ENCODE measurements at regions not wholly inside any gene's neighbourhood (a gene's known extent, or its start where the extent isn't known, plus 50 kb on each side); places are given as distances from the start of the nearest gene placed in this dataset.

GRCh38 chr14:48333221-48333920 is 658.0 kb upstream of the MDGA2 start:
- no peak overlapping the region for H3K4me3 ChIP-seq (ENCODE audit: low read length)
- no peak overlapping the region for H3K27ac ChIP-seq (ENCODE audit: low read depth, low read length)
- H3K4me2 ChIP-seq (ENCODE audit: low read length), result no peak overlapping the region
- no peaks in the 10 kb centered on the region for H4K20me1 ChIP-seq (ENCODE audit: control insufficient read depth, insufficient read depth, low read depth, low read length)
- H3K9me2 ChIP-seq (replicated peaks; ENCODE audit: control insufficient read depth, low read length), result no peaks in the 10 kb centered on the region
- no peaks in the 10 kb centered on the region for H3K4me1 ChIP-seq (ENCODE audit: control insufficient read depth, low read length)
- H3K36me3 ChIP-seq (ENCODE audit: control insufficient read depth, low read length), result no peaks in the 10 kb centered on the region
- H3K27me3 ChIP-seq (ENCODE audit: control insufficient read depth, low read length), result no peaks in the 10 kb centered on the region
- H3F3A ChIP-seq (ENCODE audit: control insufficient read depth, insufficient read depth), result no peaks in the 10 kb centered on the region
- no peaks in the 10 kb centered on the region for H3K79me2 ChIP-seq (ENCODE audit: control insufficient read depth, low read length)
- TF ChIP-seq EZH2phosphoT487 (IDR thresholded peaks at IDR 0.05; ENCODE audit: borderline replicate concordance, low read length), result no peak
- no peak for TF ChIP-seq CTCF (IDR thresholded peaks at IDR 0.05; ENCODE audit: low read depth, low read length, poor library complexity, severe bottlenecking)
- no peaks in the 10 kb centered on the region for H3K9me3 ChIP-seq (ENCODE audit: control insufficient read depth, insufficient read depth, low read length)

DNA sequence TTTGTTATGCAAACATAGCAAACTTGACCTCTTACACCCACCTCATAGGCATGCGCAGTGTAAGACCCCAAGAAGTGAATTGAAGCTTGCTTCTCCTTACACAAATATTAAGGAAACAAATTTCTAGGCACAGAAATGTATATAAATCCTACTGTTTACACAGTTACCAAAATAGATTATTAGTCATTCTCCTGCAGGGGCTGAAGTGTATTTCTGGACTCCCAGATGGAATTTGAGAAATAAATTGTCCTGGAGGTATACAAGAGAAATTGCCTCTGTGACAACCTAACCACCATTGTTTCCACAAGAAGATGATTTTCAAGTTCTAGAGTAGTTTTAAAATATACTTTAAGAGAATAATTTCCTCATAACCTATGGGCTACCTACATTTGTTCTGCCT is 656.0 kb upstream of the MDGA2 start:
- H3F3A ChIP-seq (ENCODE audit: control insufficient read depth, insufficient read depth), result no peaks in the 10 kb centered on the region
- TF ChIP-seq EZH2phosphoT487 (IDR thresholded peaks at IDR 0.05; ENCODE audit: borderline replicate concordance, low read length), result no peak
- no peak for TF ChIP-seq CTCF (IDR thresholded peaks at IDR 0.05; ENCODE audit: low read depth, low read length, poor library complexity, severe bottlenecking)
- no peaks in the 10 kb centered on the region for H3K79me2 ChIP-seq (ENCODE audit: control insufficient read depth, low read length)
- H3K4me1 ChIP-seq (ENCODE audit: control insufficient read depth, low read length), result no peaks in the 10 kb centered on the region
- H3K9me3 ChIP-seq (ENCODE audit: control insufficient read depth, insufficient read depth, low read length), result no peaks in the 10 kb centered on the region
- no peaks in the 10 kb centered on the region for H4K20me1 ChIP-seq (ENCODE audit: control insufficient read depth, insufficient read depth, low read depth, low read length)
- H3K4me2 ChIP-seq (ENCODE audit: low read length), result no peak overlapping the region
- no peak overlapping the region for H3K27ac ChIP-seq (ENCODE audit: low read depth, low read length)
- H3K4me3 ChIP-seq (ENCODE audit: low read length), result no peak overlapping the region
- H3K36me3 ChIP-seq (ENCODE audit: control insufficient read depth, low read length), result no peaks in the 10 kb centered on the region
- H3K9me2 ChIP-seq (replicated peaks; ENCODE audit: control insufficient read depth, low read length), result no peaks in the 10 kb centered on the region
- no peaks in the 10 kb centered on the region for H3K27me3 ChIP-seq (ENCODE audit: control insufficient read depth, low read length)

GRCh38 chr14:48325486-48325885 is 650.1 kb upstream of the MDGA2 start:
- Histone ChIP-seq H3F3A (ENCODE audit: control insufficient read depth, insufficient read depth) (no peaks in the 10 kb centered on the region), H3K9me3 (ENCODE audit: control insufficient read depth, insufficient read depth, low read length) (no peaks in the 10 kb centered on the region), H3K27ac (ENCODE audit: low read depth, low read length) (no peak overlapping the region), H3K9me2 (replicated peaks; ENCODE audit: control insufficient read depth, low read length) (no peaks in the 10 kb centered on the region), H3K36me3 (ENCODE audit: control insufficient read depth, low read length) (no peaks in the 10 kb centered on the region), H3K4me2 (ENCODE audit: low read length) (no peak overlapping the region), H4K20me1 (ENCODE audit: control insufficient read depth, insufficient read depth, low read depth, low read length) (no peaks in the 10 kb centered on the region), H3K4me1 (ENCODE audit: control insufficient read depth, low read length) (no peaks in the 10 kb centered on the region), H3K4me3 (ENCODE audit: low read length) (no peak overlapping the region), H3K79me2 (ENCODE audit: control insufficient read depth, low read length) (no peaks in the 10 kb centered on the region), H3K27me3 (ENCODE audit: control insufficient read depth, low read length) (no peaks in the 10 kb centered on the region)
- TF ChIP-seq EZH2phosphoT487 (IDR thresholded peaks at IDR 0.05; ENCODE audit: borderline replicate concordance, low read length) (no peak), CTCF (IDR thresholded peaks at IDR 0.05; ENCODE audit: low read depth, low read length, poor library complexity, severe bottlenecking) (no peak)
